Dendritic cell treated with granulocyte-macrophage colony-stimulating factor and Interleukin-4, amounts not matched to agents 40 ng/mL and 50 ng/mL, for 4 days (primary cell): ENCODE measurements at regions not wholly inside any gene's neighbourhood (a gene's known extent, or its start where the extent isn't known, plus 50 kb on each side); places are given as distances from the start of the nearest gene placed in this dataset.

Source experiments
- H3K27ac Mint-ChIP-seq: one replicate; pipeline ENCODE4 v1.8.0; 2022; ENCODE audit warnings: mild to moderate bottlenecking, mixed read lengths
- H3K27me3 Mint-ChIP-seq: one replicate; pipeline ENCODE4 v1.8.0; 2022; ENCODE audit warnings: mild to moderate bottlenecking, mixed read lengths
- H3K36me3 Mint-ChIP-seq: one replicate; pipeline ENCODE4 v1.8.0; 2022; ENCODE audit warnings: low read depth, mixed read lengths
- H3K4me1 Mint-ChIP-seq: one replicate; pipeline ENCODE4 v1.8.0; 2022; ENCODE audit warnings: low read depth, mixed read lengths
- H3K4me3 Mint-ChIP-seq: one replicate; pipeline ENCODE4 v1.8.0; 2022; ENCODE audit warnings: mild to moderate bottlenecking, moderate library complexity, mixed read lengths
- H3K9me3 Mint-ChIP-seq: one replicate; pipeline ENCODE4 v1.8.0; 2022; ENCODE audit warnings: mixed read lengths
- intact Hi-C: fragments of 100-400 bp; cut with micrococcal nuclease; formaldehyde crosslinking; loops from one replicate; pipeline ENCODE4 v1.15.0; 2022

DNA sequence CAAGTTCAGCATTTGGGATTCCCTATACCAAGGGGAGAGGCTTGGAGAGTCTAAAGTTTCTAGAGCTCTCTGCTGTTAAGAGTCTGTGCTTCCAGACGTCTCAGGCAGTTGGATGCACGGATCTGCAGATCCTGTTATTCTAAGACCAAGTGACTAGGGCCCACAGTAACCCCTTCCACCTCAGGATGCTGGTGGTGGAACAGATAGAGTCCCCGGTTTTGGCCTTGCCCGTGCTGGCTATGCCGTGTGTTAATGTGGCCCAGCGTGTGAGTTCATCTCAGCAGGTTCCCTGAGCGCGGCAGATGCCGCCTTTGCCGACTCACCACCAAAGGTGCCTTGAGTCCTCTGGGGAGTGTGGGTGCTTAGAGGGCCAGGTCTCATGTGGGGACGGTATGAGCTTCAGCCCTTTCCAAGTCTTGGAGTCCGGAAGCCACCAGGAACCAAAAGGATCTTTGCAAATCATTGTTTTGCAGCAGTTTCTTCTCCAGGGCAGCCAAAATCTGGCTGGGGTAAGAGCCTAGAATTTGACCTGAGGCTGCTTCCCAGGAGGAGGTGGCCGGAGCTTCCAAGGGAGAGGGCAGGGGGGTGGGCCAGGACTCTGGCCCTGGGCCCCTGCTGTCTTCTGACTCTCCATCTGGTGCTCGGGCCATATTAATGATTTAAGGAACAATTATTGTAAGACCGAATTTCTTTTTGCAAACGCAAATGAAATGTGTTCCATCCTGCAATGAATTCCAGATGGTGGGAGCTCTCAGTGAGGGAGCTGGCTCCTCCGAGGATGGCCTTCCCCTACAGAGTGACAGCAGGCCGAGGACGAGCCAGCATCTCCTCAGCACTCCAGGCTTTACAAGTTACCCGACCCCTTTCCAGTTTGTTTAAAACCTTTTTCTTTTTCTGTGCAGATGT, 205.7 kb downstream of the FOXD2 start:
- H3K36me3 Mint-ChIP-seq, result no peaks in the 10 kb centered on the region
- intact Hi-C loops, result no loop called here
- H3K27me3 Mint-ChIP-seq, result peaks cover 10% of the 10 kb centered on the region
- H3K27ac Mint-ChIP-seq, result no peak overlapping the region
- no peak overlapping the region for H3K4me3 Mint-ChIP-seq
- no peaks in the 10 kb centered on the region for H3K4me1 Mint-ChIP-seq
- no peaks in the 10 kb centered on the region for H3K9me3 Mint-ChIP-seq

- no peak overlapping the region for H3K4me3 Mint-ChIP-seq
Observed at GRCh38 chr1:47644212-47644573, 206.3 kb downstream of the FOXD2 start.

DNA sequence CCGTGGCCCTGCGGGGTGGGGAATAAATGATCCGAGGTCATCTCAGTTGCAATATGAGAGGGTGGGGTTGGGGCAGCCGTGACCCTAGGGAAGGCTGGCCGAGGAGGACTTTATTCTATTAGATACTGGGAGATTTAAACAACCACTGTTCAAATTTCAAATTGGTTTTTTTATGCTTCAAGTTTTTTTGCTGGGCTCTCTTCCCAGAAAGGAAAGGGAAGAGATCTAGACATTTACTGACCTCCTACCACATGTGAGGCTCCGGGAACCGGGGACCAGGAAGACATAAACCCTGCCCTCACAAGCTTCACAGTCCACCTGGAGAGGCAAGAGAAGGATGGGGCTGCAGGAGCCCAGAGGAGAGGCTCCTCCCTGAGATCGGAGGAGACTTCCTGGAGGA, 207.3 kb downstream of the FOXD2 start:
- Mint-ChIP-seq H3K4me1 (no peaks in the 10 kb centered on the region), H3K9me3 (no peaks in the 10 kb centered on the region), H3K27ac (no peak overlapping the region), H3K4me3 (no peak overlapping the region), H3K36me3 (no peaks in the 10 kb centered on the region), H3K27me3 (peaks cover 4% of the 10 kb centered on the region)
- intact Hi-C loops, result no loop called here

More at GRCh38 chr1:47644212-47644573, 206.3 kb downstream of the FOXD2 start:
- Mint-ChIP-seq H3K27me3 (peaks cover 13% of the 10 kb centered on the region), H3K36me3 (no peaks in the 10 kb centered on the region), H3K9me3 (no peaks in the 10 kb centered on the region), H3K4me1 (no peaks in the 10 kb centered on the region), H3K27ac (no peak overlapping the region)
- intact Hi-C loops, result no loop called here

DNA sequence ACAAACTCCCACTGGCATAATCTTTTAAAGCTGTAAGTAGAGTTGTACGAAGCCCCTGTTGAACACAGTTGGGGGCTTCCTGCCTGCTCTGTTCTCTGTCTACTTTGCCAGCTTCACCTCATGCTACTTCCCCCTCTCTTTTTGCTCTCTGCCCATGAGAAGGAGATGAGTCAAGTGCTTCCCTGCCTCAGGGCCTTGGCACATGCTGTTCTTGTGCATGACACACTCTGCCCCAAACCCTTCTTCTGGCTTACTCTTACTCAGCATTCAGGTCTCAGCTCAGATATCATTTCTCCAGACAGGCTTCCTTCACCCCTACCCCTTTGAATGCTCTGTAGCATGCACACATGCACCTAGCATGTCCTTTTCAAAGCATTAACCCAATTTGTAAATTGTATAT, 208.8 kb downstream of the FOXD2 start:
- Mint-ChIP-seq H3K27ac (no peak overlapping the region), H3K9me3 (no peaks in the 10 kb centered on the region), H3K27me3 (peaks cover 3% of the 10 kb centered on the region), H3K4me1 (no peaks in the 10 kb centered on the region), H3K4me3 (no peak overlapping the region), H3K36me3 (no peaks in the 10 kb centered on the region)
- intact Hi-C loops, result no loop called here

DNA sequence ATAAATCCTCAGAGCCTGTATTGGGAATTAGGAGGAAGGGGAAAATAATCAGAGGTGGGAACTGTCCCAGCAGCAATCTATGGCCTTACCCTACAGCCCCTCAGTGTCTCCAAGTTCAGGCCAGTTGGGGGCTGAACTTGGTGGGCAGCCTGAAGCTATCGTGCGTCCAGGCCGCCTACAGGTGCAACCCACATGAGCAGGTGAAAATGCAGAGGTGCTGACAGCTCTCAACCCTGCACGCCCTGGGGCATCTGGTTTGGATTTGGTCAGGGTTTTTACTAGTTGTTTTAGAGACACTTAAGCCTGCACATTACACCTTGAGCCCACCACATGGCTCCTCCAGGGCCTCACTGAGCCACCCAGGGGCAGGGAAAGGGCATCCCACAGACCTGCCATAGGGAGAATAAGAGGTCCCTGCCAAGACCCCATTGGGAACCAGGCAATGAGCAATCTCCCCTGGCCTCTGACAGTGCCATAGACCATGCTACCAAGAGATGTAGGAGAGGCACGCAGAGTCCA, 209.5 kb downstream of the FOXD2 start:
- H3K9me3 Mint-ChIP-seq, result no peaks in the 10 kb centered on the region
- H3K4me3 Mint-ChIP-seq, result no peak overlapping the region
- no peaks in the 10 kb centered on the region for H3K36me3 Mint-ChIP-seq
- intact Hi-C loops, result no loop called here
- no peak overlapping the region for H3K27ac Mint-ChIP-seq
- peaks cover 3% of the 10 kb centered on the region for H3K27me3 Mint-ChIP-seq
- no peaks in the 10 kb centered on the region for H3K4me1 Mint-ChIP-seq

GRCh38 chr1:47650205-47650604, 212.4 kb downstream of the FOXD2 start:
- intact Hi-C loops, result no loop called here
- no peaks in the 10 kb centered on the region for H3K9me3 Mint-ChIP-seq
- no peaks in the 10 kb centered on the region for H3K36me3 Mint-ChIP-seq
- peaks cover 3% of the 10 kb centered on the region for H3K27me3 Mint-ChIP-seq
- H3K4me3 Mint-ChIP-seq, result no peak overlapping the region
- no peaks in the 10 kb centered on the region for H3K4me1 Mint-ChIP-seq
- no peak overlapping the region for H3K27ac Mint-ChIP-seq

- H3K27me3 Mint-ChIP-seq, result peaks cover 3% of the 10 kb centered on the region
- no peaks in the 10 kb centered on the region for H3K9me3 Mint-ChIP-seq
- no peak overlapping the region for H3K4me3 Mint-ChIP-seq
- H3K4me1 Mint-ChIP-seq, result no peaks in the 10 kb centered on the region
- intact Hi-C loops, result no loop called here
- no peaks in the 10 kb centered on the region for H3K36me3 Mint-ChIP-seq
- no peak overlapping the region for H3K27ac Mint-ChIP-seq
Observed at GRCh38 chr1:47650611-47651010, 212.8 kb downstream of the FOXD2 start.

GRCh38 chr1:47651311-47652089, 213.7 kb downstream of the FOXD2 start:
- Mint-ChIP-seq H3K36me3 (no peaks in the 10 kb centered on the region), H3K4me3 (no peak overlapping the region), H3K27ac (no peak overlapping the region), H3K4me1 (no peaks in the 10 kb centered on the region), H3K27me3 (peaks cover 6% of the 10 kb centered on the region), H3K9me3 (no peaks in the 10 kb centered on the region)
- intact Hi-C loops, result no loop called here

DNA sequence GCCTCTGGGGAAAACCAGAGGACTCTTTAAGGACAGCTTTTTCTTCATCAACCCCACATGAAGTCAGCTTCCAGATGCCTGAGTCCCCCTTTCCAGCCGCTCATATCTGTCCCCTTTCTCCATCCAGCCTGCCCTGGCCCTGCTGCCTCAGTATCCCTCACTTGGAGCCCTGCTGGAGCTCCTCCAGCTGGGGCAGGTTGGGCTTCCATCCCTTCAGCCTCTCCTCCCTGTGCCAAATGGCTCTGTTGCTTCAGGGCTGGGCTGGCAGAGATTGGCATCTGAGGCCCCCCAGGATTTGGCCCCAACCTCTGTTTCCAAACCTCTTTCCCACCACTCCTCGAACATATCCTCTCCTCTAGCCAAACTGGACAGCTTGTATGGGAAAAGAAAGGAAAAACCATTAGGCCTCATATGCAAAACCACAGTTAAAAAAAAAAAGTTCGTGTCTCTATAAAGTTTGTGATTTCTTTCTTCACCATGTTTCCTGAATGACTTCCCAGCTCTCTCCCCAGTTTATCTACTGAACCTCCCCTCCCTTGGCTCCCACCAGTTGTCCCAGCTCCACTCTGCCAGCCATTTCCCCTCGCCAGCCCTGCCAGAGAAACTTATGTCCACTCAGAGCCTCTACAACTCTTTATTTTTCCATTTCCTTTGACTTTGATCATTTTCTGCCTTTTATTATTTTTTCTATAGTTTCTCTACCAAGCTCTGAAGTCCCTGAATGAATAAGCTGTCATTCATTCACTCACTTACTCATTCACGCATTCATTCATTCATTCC, 217.9 kb downstream of the FOXD2 start:
- H3K36me3 Mint-ChIP-seq, result no peaks in the 10 kb centered on the region
- peaks cover 7% of the 10 kb centered on the region for H3K27me3 Mint-ChIP-seq
- intact Hi-C loops, result no loop called here
- no peak overlapping the region for H3K27ac Mint-ChIP-seq
- H3K4me1 Mint-ChIP-seq, result no peaks in the 10 kb centered on the region
- no peak overlapping the region for H3K4me3 Mint-ChIP-seq
- no peaks in the 10 kb centered on the region for H3K9me3 Mint-ChIP-seq

GRCh38 chr1:47656719-47657685, 219.2 kb downstream of the FOXD2 start:
- no peaks in the 10 kb centered on the region for H3K36me3 Mint-ChIP-seq
- intact Hi-C loops, result no loop called here
- H3K4me1 Mint-ChIP-seq, result no peaks in the 10 kb centered on the region
- H3K27ac Mint-ChIP-seq, result no peak overlapping the region
- H3K9me3 Mint-ChIP-seq, result no peaks in the 10 kb centered on the region
- peaks cover 7% of the 10 kb centered on the region for H3K27me3 Mint-ChIP-seq
- no peak overlapping the region for H3K4me3 Mint-ChIP-seq

- Mint-ChIP-seq H3K4me3 (no peak overlapping the region), H3K27me3 (peaks cover 7% of the 10 kb centered on the region)
Observed at GRCh38 chr1:47658161-47658920, 220.5 kb downstream of the FOXD2 start.

DNA sequence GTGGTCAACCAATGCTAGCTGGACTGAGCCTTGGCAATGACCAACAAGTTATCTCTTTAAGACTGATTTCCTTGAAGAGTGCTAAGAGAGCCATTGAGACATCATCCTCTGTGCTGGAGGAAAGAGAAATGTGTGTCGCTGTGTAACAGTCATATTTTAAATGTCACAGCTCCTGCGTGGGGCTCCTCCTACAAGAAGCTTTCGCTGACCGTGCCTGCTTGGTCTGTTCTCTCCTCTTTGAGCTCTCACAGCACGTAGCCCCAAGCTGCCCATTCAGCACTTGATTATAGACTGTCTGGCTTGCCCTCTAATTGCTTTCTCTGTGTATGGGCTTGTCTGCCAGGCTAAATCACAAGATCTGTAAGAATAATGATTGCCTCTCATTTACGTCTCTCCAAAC, 221.3 kb downstream of the FOXD2 start:
- H3K36me3 Mint-ChIP-seq, result no peaks in the 10 kb centered on the region
- peaks cover 10% of the 10 kb centered on the region for H3K27me3 Mint-ChIP-seq
- no peaks in the 10 kb centered on the region for H3K4me1 Mint-ChIP-seq
- H3K27ac Mint-ChIP-seq, result no peak overlapping the region
- intact Hi-C loops, result no loop called here
- H3K4me3 Mint-ChIP-seq, result no peak overlapping the region
- H3K9me3 Mint-ChIP-seq, result no peaks in the 10 kb centered on the region

More at GRCh38 chr1:47658161-47658920, 220.5 kb downstream of the FOXD2 start:
- intact Hi-C loops, result no loop called here
- Mint-ChIP-seq H3K36me3 (no peaks in the 10 kb centered on the region), H3K4me1 (no peaks in the 10 kb centered on the region), H3K9me3 (no peaks in the 10 kb centered on the region), H3K27ac (no peak overlapping the region)
